Left cardiac atrium (tissue), 4 donors: ENCODE measurements at regions not wholly inside any gene's neighbourhood (a gene's known extent, or its start where the extent isn't known, plus 50 kb on each side); places are given as distances from the start of the nearest gene placed in this dataset.
A peak's percentile ranks its signal among the peaks of the same experiment; 100 is the strongest.

Experiments
- ATAC-seq, 2 donors: fragments of 200-7000 bp; cut with Tn5 transposase; one replicate each; pipeline ENCODE4 v1.9.1; 2020; ENCODE audit warnings: mild to moderate bottlenecking in 2 of 2, moderate library complexity in 2 of 2
- DNase-seq: peaks from one replicate; pipeline ENCODE4 v3.0.0-alpha.2; 2020
- intact Hi-C, 2 donors: fragments of 100-400 bp; cut with DNase I; formaldehyde crosslinking; loops; one replicate each; pipeline versions ENCODE4 v1.14.1 to v1.15.1; 2022 to 2023
- donor health status: DM: no; HTN: yes; CAD: no.
- donor health status: DM: no; HTN: yes; CAD: no; lungs with severe emphysema.
- donor health status: DM: yes; HTN: yes; CAD: no.
- donor health status: Dilated cardiomyopathy.

GRCh38 chr6:84539122-84539856 is 225.1 kb downstream of the TBX18 start:
- no peak for ATAC-seq
- intact Hi-C loops = no loop called here
- no peak for DNase-seq

GRCh38 chr6:84536885-84537638 is 227.3 kb downstream of the TBX18 start:
- DNase-seq (no peak), ATAC-seq (no peak)
- intact Hi-C loops = no loop called here

DNA sequence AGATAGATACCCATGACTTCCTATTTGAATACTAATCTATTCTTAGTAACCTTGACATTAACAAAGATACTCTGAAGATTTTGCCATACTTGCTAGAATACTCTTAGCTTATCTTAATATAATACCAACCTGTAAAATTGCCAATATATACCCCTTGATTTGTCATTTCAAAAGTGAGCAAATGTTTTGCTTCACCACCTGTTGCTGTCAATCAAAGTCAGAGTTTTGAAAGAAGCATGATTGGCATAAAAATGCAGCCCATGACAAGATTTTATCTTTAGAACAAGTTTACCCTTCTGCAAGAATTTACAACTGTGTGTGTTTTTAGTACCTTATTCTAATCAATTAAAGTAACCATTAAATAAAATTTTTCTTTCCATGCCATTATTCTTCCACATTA is 236.2 kb downstream of the TBX18 start:
- intact Hi-C loops = no loop called here
- ATAC-seq = no peak
- DNase-seq = no peak

GRCh38 chr6:84526631-84527030 is 237.8 kb downstream of the TBX18 start:
- intact Hi-C loops = no loop called here

DNA sequence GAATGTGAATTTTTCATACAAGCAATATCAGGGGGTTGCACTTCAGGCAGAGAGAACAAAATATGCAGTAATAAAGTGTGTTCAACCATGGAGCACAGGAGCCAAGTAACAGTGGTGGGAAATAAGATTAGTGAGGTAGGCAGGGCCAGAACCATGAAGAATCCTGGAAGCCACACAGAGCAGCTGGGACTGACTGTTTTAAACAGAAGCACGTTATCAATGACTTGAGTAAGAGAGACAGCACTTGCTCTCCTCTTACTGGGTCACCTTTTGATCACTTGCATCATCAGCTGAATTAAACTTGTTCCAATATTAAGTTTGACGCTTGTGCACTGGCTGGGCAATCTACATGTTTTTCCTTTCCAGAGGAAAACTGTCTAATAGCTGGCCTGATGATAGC is 238.5 kb downstream of the TBX18 start:
- DNase-seq (no peak), ATAC-seq (peak; percentile 42 to 68)
- intact Hi-C loops = no loop called here

More at GRCh38 chr6:84526631-84527030, 237.8 kb downstream of the TBX18 start:
- no peak for DNase-seq
- ATAC-seq = no peak

- ATAC-seq = no peak
Measured at GRCh38 chr6:84524636-84525035, 239.8 kb downstream of the TBX18 start.

GRCh38 chr6:84522135-84522549 is 242.3 kb downstream of the TBX18 start:
- ATAC-seq = peak; percentile 74 to 96
- DNase-seq = peak; percentile 28
- intact Hi-C loops = no loop called here

More at GRCh38 chr6:84524636-84525035, 239.8 kb downstream of the TBX18 start:
- no peak for DNase-seq
- intact Hi-C loops = no loop called here

GRCh38 chr6:84521511-84521910 is 242.9 kb downstream of the TBX18 start:
- no peak for ATAC-seq
- DNase-seq = no peak
- intact Hi-C loops = no loop called here

GRCh38 chr6:84517741-84518530 is 246.5 kb downstream of the TBX18 start:
- no peak for ATAC-seq
- no peak for DNase-seq
- intact Hi-C loops = no loop called here

- intact Hi-C loops = no loop called here
- DNase-seq (no peak), ATAC-seq (no peak)
Measured at GRCh38 chr6:84516154-84516553, 248.2 kb downstream of the TBX18 start.

- ATAC-seq (no peak), DNase-seq (no peak)
- intact Hi-C loops = no loop called here
Measured at GRCh38 chr6:84515067-84515466, 249.3 kb downstream of the TBX18 start.

- intact Hi-C loops = no loop called here
- no peak for DNase-seq
- ATAC-seq = no peak
Measured at GRCh38 chr6:84514089-84514971, 250.1 kb downstream of the TBX18 start.

DNA sequence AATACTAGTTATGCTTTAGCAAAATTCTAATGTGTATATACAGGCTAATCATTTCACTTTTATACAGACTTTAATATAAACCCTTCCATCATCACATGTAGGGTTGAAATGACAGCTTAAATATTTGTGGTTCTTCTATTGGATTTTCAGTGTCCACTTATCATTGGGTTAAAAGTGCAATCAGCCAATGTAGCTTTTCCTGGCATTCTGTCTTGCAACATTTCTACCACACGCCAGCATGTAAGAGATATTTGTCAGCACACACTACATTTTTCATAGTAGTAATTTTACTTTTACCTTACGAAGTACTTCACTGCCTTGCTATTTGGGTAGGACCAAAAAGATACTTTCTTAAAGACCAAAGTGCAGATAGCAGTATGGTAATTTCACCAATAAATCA is 252.0 kb downstream of the TBX18 start:
- DNase-seq (no peak), ATAC-seq (no peak)
- intact Hi-C loops = no loop called here

DNA sequence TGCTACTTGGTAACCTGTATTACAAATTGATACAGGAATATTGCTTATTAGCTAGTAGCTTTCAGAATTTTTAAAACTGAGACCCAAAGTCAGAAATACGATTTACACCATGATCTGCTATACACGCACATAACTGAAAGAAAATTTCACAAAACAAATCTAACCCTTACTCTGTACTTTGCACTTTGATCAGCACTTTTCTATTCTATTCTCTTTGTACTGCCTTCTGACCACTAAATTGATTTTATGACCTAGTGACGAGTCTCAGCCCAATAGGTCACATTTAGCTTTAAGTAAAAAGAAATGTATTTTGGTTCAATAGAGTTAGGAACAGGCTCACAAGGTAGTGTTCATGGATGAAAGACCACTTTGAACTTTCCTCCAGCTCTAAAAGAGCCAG is 252.5 kb downstream of the TBX18 start:
- DNase-seq (no peak), ATAC-seq (no peak)
- intact Hi-C loops = no loop called here

DNA sequence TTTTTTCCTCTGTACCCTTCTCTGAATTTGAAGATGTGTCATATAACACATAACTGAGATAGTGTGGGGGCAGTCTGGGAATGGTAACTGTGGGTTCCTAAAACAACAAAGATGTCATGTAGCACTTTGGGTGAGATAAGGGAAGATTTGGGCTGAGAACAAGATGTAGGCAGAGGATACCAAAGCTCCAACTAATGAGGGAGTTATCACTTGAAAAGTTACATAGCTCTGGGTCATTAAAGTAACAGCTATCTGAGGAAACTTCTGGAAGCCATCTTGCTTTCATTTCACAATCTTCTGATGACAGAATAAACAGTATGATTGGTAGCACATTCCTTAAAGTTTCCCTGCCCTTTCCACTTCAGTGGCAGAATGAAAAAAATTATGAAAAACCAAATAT is 255.4 kb downstream of the TBX18 start:
- intact Hi-C loops = no loop called here
- ATAC-seq (no peak), DNase-seq (no peak)

GRCh38 chr6:84508334-84508733 is 256.1 kb downstream of the TBX18 start:
- ATAC-seq = no peak
- DNase-seq = no peak
- intact Hi-C loops = no loop called here

DNA sequence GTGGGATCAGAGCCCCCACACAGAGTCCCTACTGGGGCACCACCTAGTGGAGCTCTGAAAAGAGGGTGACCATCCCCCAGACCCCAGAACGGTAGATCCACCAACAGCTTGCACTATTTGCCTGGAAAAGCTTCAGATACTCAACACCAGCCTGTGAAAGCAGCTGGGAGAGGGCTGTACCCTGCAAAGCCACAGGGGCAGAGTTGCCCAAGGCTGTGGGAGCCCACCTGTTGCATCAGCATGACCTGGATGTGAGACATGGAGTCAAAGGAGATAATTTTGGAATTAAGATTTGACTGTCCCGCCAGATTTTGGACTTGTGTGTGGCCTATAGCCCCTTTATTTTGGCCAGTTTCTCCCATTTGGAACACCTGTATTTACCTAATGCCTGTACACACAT is 260.4 kb downstream of the TBX18 start:
- no peak for DNase-seq
- intact Hi-C loops = no loop called here
- no peak for ATAC-seq

DNA sequence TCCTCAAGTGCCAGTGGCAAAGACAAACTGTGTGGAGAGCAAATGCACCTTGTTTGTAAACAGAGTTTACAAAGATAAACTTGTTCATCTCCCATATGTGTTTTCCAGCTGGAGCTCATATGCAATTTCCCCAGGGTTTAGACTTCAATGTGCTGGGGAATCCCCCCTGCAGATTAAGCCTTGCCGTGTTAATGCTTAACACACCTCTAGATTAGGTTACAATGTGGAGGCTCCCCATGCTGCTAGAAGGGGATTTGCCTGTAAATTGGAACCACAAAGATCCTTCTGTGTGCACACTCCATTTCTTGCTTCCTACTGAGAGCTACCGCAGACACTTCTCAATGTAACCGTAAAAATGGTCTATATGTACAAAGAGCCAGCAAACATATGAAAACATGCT is 263.1 kb downstream of the TBX18 start:
- ATAC-seq = no peak
- intact Hi-C loops = no loop called here
- DNase-seq = no peak

DNA sequence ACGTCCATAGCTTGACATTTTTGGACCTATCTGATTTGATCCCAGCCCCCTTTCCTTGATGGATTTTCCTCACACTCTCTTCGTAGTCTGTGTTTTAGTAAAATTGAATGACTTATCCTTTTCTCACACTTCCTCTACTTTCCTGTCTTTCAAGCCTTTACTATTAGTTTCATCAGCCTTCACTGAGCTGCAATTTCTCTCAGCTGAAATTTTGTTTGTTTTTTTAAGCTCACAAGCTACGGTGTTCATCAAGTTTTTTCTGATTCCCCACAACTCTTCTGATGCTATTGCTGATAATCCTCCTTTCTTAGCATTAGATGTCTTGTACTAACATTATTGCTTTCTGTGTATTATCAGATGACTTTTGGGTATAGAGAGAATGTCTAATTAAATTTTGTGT is 263.7 kb downstream of the TBX18 start:
- DNase-seq = no peak
- ATAC-seq = no peak
- intact Hi-C loops = no loop called here
